GM23338 (cell line): ENCODE measurements at regions not wholly inside any gene's neighbourhood (a gene's known extent, or its start where the extent isn't known, plus 50 kb on each side); places are given as distances from the start of the nearest gene placed in this dataset.
"Not testable (repeated sequence)": the region's sequence is repeated elsewhere in the genome, so short reads cannot be mapped to it uniquely, and the experiment has no call there.

Experiments used
- ATAC-seq: fragments of 200-7000 bp; cut with Tn5 transposase; 3 replicates; pipeline ENCODE4 v1.9.1; 2020
- DNase-seq: peaks from one replicate; pipeline ENCODE4 v3.0.0-alpha.2; 2015; ENCODE audit warnings: low spot score
- H2AFZ ChIP-seq: fragments of 200-600 bp; sonication (generic); 2 replicates; pipeline ENCODE4 v1.8.0; 2016; ENCODE audit warnings: antibody characterized with exemption, mild to moderate bottlenecking, moderate library complexity
- H3F3A ChIP-seq: fragments of 200-600 bp; sonication (generic); replicated peaks from 2 replicates; pipeline ENCODE4 v1.8.0; 2017; ENCODE audit warnings: antibody characterized with exemption, mixed run types, low read depth
- H3K27ac ChIP-seq: fragments of 200-600 bp; sonication (generic); 2 replicates; pipeline ENCODE4 v1.6.1; 2016; ENCODE audit warnings: low read depth
- H3K27me3 ChIP-seq: fragments of 200-600 bp; sonication (generic); 2 replicates; pipeline ENCODE4 v1.8.0; 2016; ENCODE audit warnings: mild to moderate bottlenecking, mixed run types, moderate library complexity; ENCODE audit not compliant: insufficient read depth
- H3K36me3 ChIP-seq: fragments of 200-600 bp; sonication (generic); 2 replicates; pipeline ENCODE4 v1.8.0; 2016; ENCODE audit warnings: mild to moderate bottlenecking; ENCODE audit not compliant: insufficient read depth
- H3K4me1 ChIP-seq: fragments of 200-600 bp; sonication (generic); 2 replicates; pipeline ENCODE4 v1.8.0; 2016; ENCODE audit warnings: mild to moderate bottlenecking, moderate library complexity; ENCODE audit not compliant: insufficient read depth
- H3K4me2 ChIP-seq: fragments of 200-600 bp; sonication (generic); 2 replicates; pipeline ENCODE4 v1.7.1; 2017; ENCODE audit warnings: mixed run types
- H3K4me3 ChIP-seq: fragments of 200-600 bp; sonication (generic); 2 replicates; pipeline ENCODE4 v1.6.1; 2016; ENCODE audit warnings: mixed run types
- H3K79me2 ChIP-seq: fragments of 200-600 bp; sonication (generic); replicated peaks from 2 replicates; pipeline ENCODE4 v1.8.0; 2017; ENCODE audit warnings: mild to moderate bottlenecking; ENCODE audit not compliant: insufficient read depth
- H3K9me2 ChIP-seq: fragments of 200-600 bp; sonication (generic); 2 replicates; pipeline ENCODE4 v1.8.0; 2017; ENCODE audit not compliant: insufficient read depth
- H4K20me1 ChIP-seq: fragments of 200-600 bp; sonication (generic); replicated peaks from 2 replicates; pipeline ENCODE4 v1.8.0; 2017; ENCODE audit warnings: mild to moderate bottlenecking; ENCODE audit not compliant: insufficient read depth
- H3K27ac Mint-ChIP-seq: 2 replicates; pipeline ENCODE4 v1.8.0; 2020; ENCODE audit warnings: inconsistent platforms, mild to moderate bottlenecking, moderate library complexity, mixed read lengths
- H3K27me3 Mint-ChIP-seq: 3 replicates; pipeline ENCODE4 v1.8.0; 2022; ENCODE audit warnings: low read depth, mild to moderate bottlenecking, moderate library complexity, mixed read lengths, inconsistent platforms; ENCODE audit not compliant: insufficient read depth, poor library complexity
- H3K36me3 Mint-ChIP-seq: 3 replicates; pipeline ENCODE4 v1.8.0; 2021; ENCODE audit warnings: low read depth, mild to moderate bottlenecking, inconsistent platforms, moderate library complexity, mixed read lengths
- H3K4me1 Mint-ChIP-seq: 3 replicates; pipeline ENCODE4 v1.8.0; 2020; ENCODE audit warnings: mild to moderate bottlenecking, inconsistent platforms, mixed read lengths
- H3K4me3 Mint-ChIP-seq: 3 replicates; pipeline ENCODE4 v1.8.0; 2021; ENCODE audit warnings: moderate library complexity, mild to moderate bottlenecking, inconsistent platforms, mixed read lengths
- H3K9me3 Mint-ChIP-seq: 3 replicates; pipeline ENCODE4 v1.8.0; 2020; ENCODE audit warnings: moderate library complexity, mild to moderate bottlenecking, inconsistent platforms, mixed read lengths
- CREB1 ChIP-seq: fragments of 250-450 bp; sonication (Bioruptor Pico); IDR thresholded peaks from 2 replicates; pipeline ENCODE4 v1.5.0; 2020; ENCODE audit warnings: low read depth, mild to moderate bottlenecking, moderate library complexity
- EZH2 ChIP-seq: fragments of 200-600 bp; sonication (generic); IDR thresholded peaks from one replicate; pipeline ENCODE4 v1.8.0; 2017; ENCODE audit warnings: antibody characterized with exemption, mild to moderate bottlenecking, low read depth; ENCODE audit not compliant: unreplicated experiment
- EZH2phosphoT487 ChIP-seq: fragments of 200-600 bp; sonication (generic); IDR thresholded peaks from one replicate; pipeline ENCODE4 v1.8.1; 2018; ENCODE audit warnings: antibody characterized with exemption; ENCODE audit not compliant: unreplicated experiment
- JUNB ChIP-seq: IDR thresholded peaks from one replicate; pipeline ENCODE4 v1.6.1; 2016; ENCODE audit warnings: antibody characterized with exemption; ENCODE audit not compliant: unreplicated experiment
- NANOG ChIP-seq: IDR thresholded peaks from 2 replicates; pipeline ENCODE4 v1.6.1; 2016; ENCODE audit warnings: antibody characterized with exemption, borderline replicate concordance
- STAT1 ChIP-seq: IDR thresholded peaks from one replicate; pipeline ENCODE4 v1.6.1; 2016; ENCODE audit warnings: antibody characterized with exemption; ENCODE audit not compliant: unreplicated experiment
- TF ChIP-seq, protein P1 (sequence below): IDR thresholded peaks from one replicate; pipeline ENCODE4 v1.6.1; 2018; ENCODE audit warnings: antibody characterized with exemption; ENCODE audit not compliant: unreplicated experiment
- TF ChIP-seq, protein P2 (sequence below), 2 experiments: fragments of 200-600 bp in 1 of 2; sonication (generic) in 1 of 2; conservative IDR thresholded peaks; 2 replicates each; pipeline versions ENCODE4 v1.5.1 to v1.6.1; 2016 to 2017; ENCODE audit warnings: antibody characterized with exemption in 2 of 2, low read depth in 2 of 2, mild to moderate bottlenecking in 2 of 2, moderate library complexity in 1 of 2

DNA sequence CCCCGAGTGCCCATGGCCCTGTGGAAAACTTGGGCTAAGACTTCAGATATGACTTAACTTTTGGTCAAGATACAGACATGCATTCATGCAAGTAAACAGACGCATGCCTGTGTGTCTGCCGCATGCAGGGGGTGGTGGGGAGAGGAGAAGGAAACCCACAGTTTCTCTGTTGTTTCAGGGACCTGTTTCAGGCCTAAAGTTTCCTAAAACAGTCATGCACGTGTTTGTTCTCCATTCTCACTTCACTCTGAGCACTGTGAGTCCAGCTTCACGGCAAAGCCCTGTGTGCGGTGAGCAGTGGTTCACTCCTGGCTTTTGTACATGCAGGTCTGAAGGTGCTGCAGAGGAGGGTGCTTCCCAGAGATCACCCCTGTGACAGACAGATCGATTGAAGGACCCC lies 158.7 kb downstream of the FOXL1 start:
- Mint-ChIP-seq H3K4me1 (peaks cover 63% of the 10 kb centered on the region), H3K4me3 (no peak overlapping the region), H3K27ac (no peak overlapping the region), H3K27me3 (peaks cover 28% of the 10 kb centered on the region), H3K9me3 (peaks cover 20% of the 10 kb centered on the region), H3K36me3 (peaks cover 33% of the 10 kb centered on the region)
- Histone ChIP-seq H4K20me1 (no peaks in the 10 kb centered on the region), H3K79me2 (no peaks in the 10 kb centered on the region), H3K27me3 (no peaks in the 10 kb centered on the region), H2AFZ (no peak overlapping the region), H3K4me1 (peaks cover 40% of the 10 kb centered on the region), H3K9me2 (no peaks in the 10 kb centered on the region), H3F3A (peaks cover 4% of the 10 kb centered on the region; the same call in 1 of the 2 replicates), H3K4me2 (no peak overlapping the region), H3K36me3 (no peaks in the 10 kb centered on the region), H3K4me3 (no peak overlapping the region), H3K27ac (no peak overlapping the region)
- DNase-seq (no peak), ATAC-seq (no peak)
- TF ChIP-seq NANOG (no peak), STAT1 (no peak), CREB1 (no peak), EZH2 (no peak), JUNB (no peak), EZH2phosphoT487 (no peak)
- TF ChIP-seq, protein P1, sequence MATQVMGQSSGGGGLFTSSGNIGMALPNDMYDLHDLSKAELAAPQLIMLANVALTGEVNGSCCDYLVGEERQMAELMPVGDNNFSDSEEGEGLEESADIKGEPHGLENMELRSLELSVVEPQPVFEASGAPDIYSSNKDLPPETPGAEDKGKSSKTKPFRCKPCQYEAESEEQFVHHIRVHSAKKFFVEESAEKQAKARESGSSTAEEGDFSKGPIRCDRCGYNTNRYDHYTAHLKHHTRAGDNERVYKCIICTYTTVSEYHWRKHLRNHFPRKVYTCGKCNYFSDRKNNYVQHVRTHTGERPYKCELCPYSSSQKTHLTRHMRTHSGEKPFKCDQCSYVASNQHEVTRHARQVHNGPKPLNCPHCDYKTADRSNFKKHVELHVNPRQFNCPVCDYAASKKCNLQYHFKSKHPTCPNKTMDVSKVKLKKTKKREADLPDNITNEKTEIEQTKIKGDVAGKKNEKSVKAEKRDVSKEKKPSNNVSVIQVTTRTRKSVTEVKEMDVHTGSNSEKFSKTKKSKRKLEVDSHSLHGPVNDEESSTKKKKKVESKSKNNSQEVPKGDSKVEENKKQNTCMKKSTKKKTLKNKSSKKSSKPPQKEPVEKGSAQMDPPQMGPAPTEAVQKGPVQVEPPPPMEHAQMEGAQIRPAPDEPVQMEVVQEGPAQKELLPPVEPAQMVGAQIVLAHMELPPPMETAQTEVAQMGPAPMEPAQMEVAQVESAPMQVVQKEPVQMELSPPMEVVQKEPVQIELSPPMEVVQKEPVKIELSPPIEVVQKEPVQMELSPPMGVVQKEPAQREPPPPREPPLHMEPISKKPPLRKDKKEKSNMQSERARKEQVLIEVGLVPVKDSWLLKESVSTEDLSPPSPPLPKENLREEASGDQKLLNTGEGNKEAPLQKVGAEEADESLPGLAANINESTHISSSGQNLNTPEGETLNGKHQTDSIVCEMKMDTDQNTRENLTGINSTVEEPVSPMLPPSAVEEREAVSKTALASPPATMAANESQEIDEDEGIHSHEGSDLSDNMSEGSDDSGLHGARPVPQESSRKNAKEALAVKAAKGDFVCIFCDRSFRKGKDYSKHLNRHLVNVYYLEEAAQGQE, result no peak
- TF ChIP-seq, protein P2, sequence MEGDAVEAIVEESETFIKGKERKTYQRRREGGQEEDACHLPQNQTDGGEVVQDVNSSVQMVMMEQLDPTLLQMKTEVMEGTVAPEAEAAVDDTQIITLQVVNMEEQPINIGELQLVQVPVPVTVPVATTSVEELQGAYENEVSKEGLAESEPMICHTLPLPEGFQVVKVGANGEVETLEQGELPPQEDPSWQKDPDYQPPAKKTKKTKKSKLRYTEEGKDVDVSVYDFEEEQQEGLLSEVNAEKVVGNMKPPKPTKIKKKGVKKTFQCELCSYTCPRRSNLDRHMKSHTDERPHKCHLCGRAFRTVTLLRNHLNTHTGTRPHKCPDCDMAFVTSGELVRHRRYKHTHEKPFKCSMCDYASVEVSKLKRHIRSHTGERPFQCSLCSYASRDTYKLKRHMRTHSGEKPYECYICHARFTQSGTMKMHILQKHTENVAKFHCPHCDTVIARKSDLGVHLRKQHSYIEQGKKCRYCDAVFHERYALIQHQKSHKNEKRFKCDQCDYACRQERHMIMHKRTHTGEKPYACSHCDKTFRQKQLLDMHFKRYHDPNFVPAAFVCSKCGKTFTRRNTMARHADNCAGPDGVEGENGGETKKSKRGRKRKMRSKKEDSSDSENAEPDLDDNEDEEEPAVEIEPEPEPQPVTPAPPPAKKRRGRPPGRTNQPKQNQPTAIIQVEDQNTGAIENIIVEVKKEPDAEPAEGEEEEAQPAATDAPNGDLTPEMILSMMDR (conservative IDR thresholded peaks at IDR 0.05; ENCODE audit: low read depth in 2 of 2), result no peak

- H3K4me1 ChIP-seq, result peaks cover 30% of the 10 kb centered on the region
- H4K20me1 ChIP-seq, DNase-seq, H3K27ac Mint-ChIP-seq, H3K4me3 ChIP-seq, H3K9me2 ChIP-seq, H3K27me3 ChIP-seq, H2AFZ ChIP-seq, H3K36me3 ChIP-seq, H3F3A ChIP-seq, H3K27ac ChIP-seq, H3K4me3 Mint-ChIP-seq, ATAC-seq, H3K4me2 ChIP-seq, H3K79me2 ChIP-seq: not testable (repeated sequence)
- peaks cover 16% of the 10 kb centered on the region for H3K27me3 Mint-ChIP-seq
- peaks cover 58% of the 10 kb centered on the region for H3K4me1 Mint-ChIP-seq
- peaks cover 20% of the 10 kb centered on the region for H3K9me3 Mint-ChIP-seq
- peaks cover 33% of the 10 kb centered on the region for H3K36me3 Mint-ChIP-seq
Measured at GRCh38 chr16:86738322-86738721, 160.0 kb downstream of the FOXL1 start.
